ENCODE measurements at regions not wholly inside any gene's neighbourhood (a gene's known extent, or its start where the extent isn't known, plus 50 kb on each side); places are given as distances from the start of the nearest gene placed in this dataset.

DNA sequence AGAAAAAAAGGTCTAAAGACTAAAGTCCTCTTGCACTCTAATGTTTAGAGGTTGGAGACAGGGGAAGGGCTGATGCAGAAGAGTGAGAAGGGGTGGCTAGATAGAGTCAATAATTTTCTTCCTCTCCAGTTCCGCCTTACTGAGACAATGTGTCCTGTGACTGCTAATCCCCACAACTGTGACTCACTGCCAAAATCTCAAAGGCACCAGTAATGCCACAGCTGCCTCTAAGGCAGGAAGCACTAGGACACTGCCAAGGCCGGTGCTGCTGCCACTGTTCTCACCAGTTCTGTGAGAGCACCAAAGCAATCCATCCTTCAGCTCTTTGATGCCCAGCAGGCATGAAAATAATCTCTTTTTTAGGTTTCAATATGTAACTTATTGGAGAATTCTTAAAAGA, 701.9 kb upstream of the MAP3K7 start:
- H3K4me1 Mint-ChIP-seq, result no peaks in the 10 kb centered on the region
- H3K36me3 Mint-ChIP-seq, result no peaks in the 10 kb centered on the region
- H3K27ac Mint-ChIP-seq, result no peak overlapping the region
- H3K27me3 Mint-ChIP-seq, result no peaks in the 10 kb centered on the region
- H3K4me3 Mint-ChIP-seq, result no peak overlapping the region
- CTCF ChIA-PET, result no interaction called here
- ATAC-seq (no peak), DNase-seq (no peak)
- H3K9me3 Mint-ChIP-seq (ENCODE audit: low read depth), result no peaks in the 10 kb centered on the region

- Mint-ChIP-seq H3K27ac (no peak overlapping the region), H3K9me3 (ENCODE audit: low read depth) (no peaks in the 10 kb centered on the region), H3K36me3 (no peaks in the 10 kb centered on the region), H3K4me3 (no peak overlapping the region), H3K4me1 (no peaks in the 10 kb centered on the region), H3K27me3 (no peaks in the 10 kb centered on the region)
- ATAC-seq (no peak), DNase-seq (no peak)
- CTCF ChIA-PET, result no interaction called here
These were observed 695.0 kb upstream of the MAP3K7 start for GRCh38 chr6:91281901-91282300.

DNA sequence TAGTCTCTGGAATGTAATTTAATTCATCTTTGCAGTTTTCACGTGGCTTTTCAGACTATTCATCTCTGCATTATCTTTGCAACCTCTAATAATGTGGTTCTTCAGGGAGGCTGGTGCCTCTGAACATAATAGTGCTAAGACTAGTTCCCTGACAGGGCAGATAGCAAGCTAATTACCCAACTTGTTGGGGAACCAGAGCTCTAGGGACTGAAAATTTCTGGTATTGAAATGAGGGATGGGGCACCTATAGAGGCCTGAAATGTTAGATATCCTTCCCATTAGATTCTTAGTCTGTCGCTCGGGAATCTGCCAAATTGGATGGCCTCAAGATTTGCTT, 693.6 kb upstream of the MAP3K7 start:
- no peaks in the 10 kb centered on the region for H3K36me3 Mint-ChIP-seq
- no peak for ATAC-seq
- CTCF ChIA-PET, result no interaction called here
- H3K27ac Mint-ChIP-seq, result no peak overlapping the region
- H3K27me3 Mint-ChIP-seq, result no peaks in the 10 kb centered on the region
- no peaks in the 10 kb centered on the region for H3K4me1 Mint-ChIP-seq
- H3K9me3 Mint-ChIP-seq (ENCODE audit: low read depth), result no peaks in the 10 kb centered on the region
- no peak for DNase-seq
- no peak overlapping the region for H3K4me3 Mint-ChIP-seq

- Mint-ChIP-seq H3K4me1 (no peaks in the 10 kb centered on the region), H3K4me3 (no peak overlapping the region), H3K27ac (no peak overlapping the region), H3K9me3 (ENCODE audit: low read depth) (no peaks in the 10 kb centered on the region), H3K36me3 (no peaks in the 10 kb centered on the region), H3K27me3 (no peaks in the 10 kb centered on the region)
- ATAC-seq, result no peak
- DNase-seq, result no peak
- CTCF ChIA-PET, result no interaction called here
These were observed 693.0 kb upstream of the MAP3K7 start for GRCh38 chr6:91279740-91280493.

GRCh38 chr6:91278416-91278815, 691.5 kb upstream of the MAP3K7 start:
- Mint-ChIP-seq H3K9me3 (ENCODE audit: low read depth) (no peaks in the 10 kb centered on the region), H3K36me3 (no peaks in the 10 kb centered on the region), H3K27ac (no peak overlapping the region), H3K27me3 (no peaks in the 10 kb centered on the region), H3K4me3 (no peak overlapping the region), H3K4me1 (no peaks in the 10 kb centered on the region)
- ATAC-seq (no peak), DNase-seq (no peak)
- CTCF ChIA-PET, result no interaction called here

GRCh38 chr6:91276315-91276714, 689.4 kb upstream of the MAP3K7 start:
- CTCF ChIA-PET, result no interaction called here
- Mint-ChIP-seq H3K27me3 (no peaks in the 10 kb centered on the region), H3K27ac (no peak overlapping the region), H3K9me3 (ENCODE audit: low read depth) (no peaks in the 10 kb centered on the region), H3K4me1 (no peaks in the 10 kb centered on the region), H3K4me3 (no peak overlapping the region), H3K36me3 (no peaks in the 10 kb centered on the region)
- DNase-seq, result no peak
- ATAC-seq, result no peak

DNA sequence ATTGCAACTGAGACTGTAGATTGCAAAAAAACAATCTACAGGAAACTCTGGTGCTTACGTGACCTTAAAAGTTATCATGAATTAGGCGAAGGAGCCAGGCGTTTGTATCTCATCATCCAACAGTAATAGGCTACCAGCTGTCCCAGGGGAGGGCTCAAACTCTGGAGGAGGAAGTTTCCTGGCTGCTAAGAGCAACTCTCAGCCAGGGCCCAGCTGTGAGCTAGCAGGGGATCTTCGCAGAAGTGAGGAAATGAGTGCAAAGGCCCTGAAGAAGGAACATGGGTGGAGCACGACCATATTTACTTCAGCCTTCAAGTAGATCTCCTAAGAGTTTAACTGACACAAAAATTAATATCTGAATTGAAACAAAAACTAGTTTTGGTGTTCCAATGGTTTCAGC, 686.9 kb upstream of the MAP3K7 start:
- CTCF ChIA-PET, result no interaction called here
- no peaks in the 10 kb centered on the region for H3K36me3 Mint-ChIP-seq
- ATAC-seq (no peak), DNase-seq (no peak)
- no peaks in the 10 kb centered on the region for H3K4me1 Mint-ChIP-seq
- H3K27ac Mint-ChIP-seq, result no peak overlapping the region
- no peaks in the 10 kb centered on the region for H3K27me3 Mint-ChIP-seq
- H3K9me3 Mint-ChIP-seq (ENCODE audit: low read depth), result peaks cover 2% of the 10 kb centered on the region
- H3K4me3 Mint-ChIP-seq, result no peak overlapping the region

GRCh38 chr6:91271807-91272206, 684.9 kb upstream of the MAP3K7 start:
- no peak for ATAC-seq
- peaks cover 2% of the 10 kb centered on the region for H3K9me3 Mint-ChIP-seq (ENCODE audit: low read depth)
- no peak overlapping the region for H3K27ac Mint-ChIP-seq
- no peaks in the 10 kb centered on the region for H3K27me3 Mint-ChIP-seq
- no peak for DNase-seq
- CTCF ChIA-PET, result no interaction called here
- no peaks in the 10 kb centered on the region for H3K36me3 Mint-ChIP-seq
- no peaks in the 10 kb centered on the region for H3K4me1 Mint-ChIP-seq
- H3K4me3 Mint-ChIP-seq, result no peak overlapping the region

- Mint-ChIP-seq H3K4me1 (no peaks in the 10 kb centered on the region), H3K27me3 (no peaks in the 10 kb centered on the region), H3K9me3 (ENCODE audit: low read depth) (peaks cover 2% of the 10 kb centered on the region), H3K4me3 (no peak overlapping the region), H3K27ac (no peak overlapping the region), H3K36me3 (no peaks in the 10 kb centered on the region)
- CTCF ChIA-PET, result no interaction called here
- DNase-seq (no peak), ATAC-seq (no peak)
These were observed 682.1 kb upstream of the MAP3K7 start for GRCh38 chr6:91268941-91269340.

GRCh38 chr6:91267246-91267645, 680.4 kb upstream of the MAP3K7 start:
- no peak for ATAC-seq
- Mint-ChIP-seq H3K27ac (no peak overlapping the region), H3K4me3 (no peak overlapping the region), H3K4me1 (no peaks in the 10 kb centered on the region), H3K9me3 (ENCODE audit: low read depth) (peaks cover 2% of the 10 kb centered on the region), H3K36me3 (no peaks in the 10 kb centered on the region), H3K27me3 (no peaks in the 10 kb centered on the region)
- DNase-seq, result no peak
- CTCF ChIA-PET, result no interaction called here

DNA sequence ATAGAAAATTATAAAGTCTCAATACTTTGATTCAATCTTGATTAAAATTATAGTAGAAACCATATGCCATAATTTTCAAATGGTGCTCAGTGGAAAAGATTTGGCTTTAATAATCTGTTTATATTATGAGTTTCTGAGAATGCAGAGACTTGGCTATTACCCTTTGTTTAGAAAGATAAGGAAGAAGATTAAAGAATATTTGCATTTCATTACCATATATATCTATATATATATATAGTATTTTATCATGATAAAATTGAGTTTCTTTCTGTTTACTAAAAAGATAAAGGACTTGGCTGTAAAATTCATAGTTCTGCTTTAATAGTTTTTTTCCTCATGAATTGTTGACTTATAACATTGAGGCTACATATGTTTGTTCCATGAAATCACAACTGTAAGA, 679.3 kb upstream of the MAP3K7 start:
- Mint-ChIP-seq H3K36me3 (no peaks in the 10 kb centered on the region), H3K27me3 (no peaks in the 10 kb centered on the region), H3K4me1 (no peaks in the 10 kb centered on the region), H3K27ac (no peak overlapping the region), H3K9me3 (ENCODE audit: low read depth) (peaks cover 2% of the 10 kb centered on the region), H3K4me3 (no peak overlapping the region)
- CTCF ChIA-PET, result no interaction called here
- DNase-seq (no peak), ATAC-seq (no peak)

GRCh38 chr6:91243436-91243835, 656.6 kb upstream of the MAP3K7 start:
- H3K9me3 Mint-ChIP-seq (ENCODE audit: low read depth), result no peaks in the 10 kb centered on the region
- ATAC-seq, result no peak
- H3K4me3 Mint-ChIP-seq, result no peak overlapping the region

DNA sequence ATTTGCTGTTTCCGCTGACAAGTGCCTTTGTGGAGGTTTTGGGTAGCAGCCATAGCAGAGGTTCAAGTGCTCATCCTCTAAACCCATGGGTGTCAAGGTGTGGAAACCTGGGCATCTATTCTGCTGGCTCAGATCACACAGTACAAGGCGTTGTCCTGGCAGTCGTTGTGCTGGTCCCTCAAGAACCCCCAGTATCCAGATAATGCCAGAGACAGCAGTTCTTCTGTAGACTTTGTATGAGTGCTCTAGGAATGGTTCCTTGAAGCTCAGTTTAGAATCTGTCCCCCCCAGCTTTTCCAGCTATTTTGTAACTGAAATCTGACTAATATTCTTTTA, 655.7 kb upstream of the MAP3K7 start:
- no peak for ATAC-seq
- H3K36me3 Mint-ChIP-seq, result no peaks in the 10 kb centered on the region
- CTCF ChIA-PET, result interaction anchor here (1.3 kb wide), 1 partner anchor 34 kb away, joined by 3 read pairs; no protein-coding TSS in a partner anchor
- H3K9me3 Mint-ChIP-seq (ENCODE audit: low read depth), result no peaks in the 10 kb centered on the region
- DNase-seq, result no peak
- H3K4me1 Mint-ChIP-seq, result no peaks in the 10 kb centered on the region
- H3K4me3 Mint-ChIP-seq, result no peak overlapping the region
- no peak overlapping the region for H3K27ac Mint-ChIP-seq
- no peaks in the 10 kb centered on the region for H3K27me3 Mint-ChIP-seq

More at GRCh38 chr6:91243436-91243835, 656.6 kb upstream of the MAP3K7 start:
- Mint-ChIP-seq H3K4me1 (no peaks in the 10 kb centered on the region), H3K27ac (no peak overlapping the region), H3K27me3 (no peaks in the 10 kb centered on the region), H3K36me3 (no peaks in the 10 kb centered on the region)
- DNase-seq, result no peak
- CTCF ChIA-PET, result no interaction called here

DNA sequence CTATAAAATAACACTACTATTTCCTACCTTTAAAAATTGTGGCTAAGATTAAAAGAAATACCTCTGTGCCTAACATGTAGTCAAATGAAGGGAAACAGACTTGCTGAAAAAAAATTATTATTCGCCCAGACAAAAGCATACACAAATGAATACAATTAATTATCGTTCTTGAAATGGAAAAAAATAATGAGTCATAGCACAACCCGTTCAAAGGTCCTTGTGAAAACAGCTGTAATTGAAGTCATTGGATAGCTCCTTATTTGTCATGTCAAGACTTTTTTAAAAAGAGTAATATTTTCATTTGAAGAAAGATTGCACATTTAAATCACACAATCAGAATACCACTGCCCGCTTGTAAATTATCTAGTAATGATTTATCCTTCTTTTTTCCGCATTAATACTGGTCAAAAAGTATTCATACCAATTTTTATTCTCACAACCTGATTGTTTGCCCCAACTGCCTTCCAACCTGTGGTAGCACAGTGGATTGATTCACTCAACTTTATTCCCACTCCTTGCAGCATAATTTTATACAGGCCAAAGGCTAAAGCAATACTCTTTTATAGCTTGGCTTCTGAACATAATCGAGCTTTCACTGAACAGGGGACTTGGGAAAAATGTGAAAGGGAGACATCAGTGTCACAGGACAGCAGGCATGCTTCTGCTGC, 655.2 kb upstream of the MAP3K7 start:
- DNase-seq, result no peak
- Mint-ChIP-seq H3K36me3 (no peaks in the 10 kb centered on the region), H3K4me1 (no peaks in the 10 kb centered on the region), H3K9me3 (ENCODE audit: low read depth) (no peaks in the 10 kb centered on the region), H3K4me3 (no peak overlapping the region), H3K27ac (no peak overlapping the region), H3K27me3 (no peaks in the 10 kb centered on the region)
- CTCF ChIA-PET, result interaction anchor here (1.3 kb wide), 1 partner anchor 34 kb away, joined by 3 read pairs; no protein-coding TSS in a partner anchor
- ATAC-seq, result no peak
